Hematopoietic multipotent progenitor cell treated with erythropoietin and hydrocortisone succinate and interleukin-3 and kit ligand, for 15 days (in vitro differentiated cells): ENCODE measurements at regions not wholly inside any gene's neighbourhood (a gene's known extent, or its start where the extent isn't known, plus 50 kb on each side); places are given as distances from the start of the nearest gene placed in this dataset.

Experiments
- DNase-seq: peaks from one replicate; pipeline ENCODE4 v3.0.0-alpha.2; 2015; ENCODE audit warnings: low spot score

GRCh38 chr1:229093238-229093540 is 177.7 kb upstream of the RAB4A start:
- no peak for DNase-seq

DNA sequence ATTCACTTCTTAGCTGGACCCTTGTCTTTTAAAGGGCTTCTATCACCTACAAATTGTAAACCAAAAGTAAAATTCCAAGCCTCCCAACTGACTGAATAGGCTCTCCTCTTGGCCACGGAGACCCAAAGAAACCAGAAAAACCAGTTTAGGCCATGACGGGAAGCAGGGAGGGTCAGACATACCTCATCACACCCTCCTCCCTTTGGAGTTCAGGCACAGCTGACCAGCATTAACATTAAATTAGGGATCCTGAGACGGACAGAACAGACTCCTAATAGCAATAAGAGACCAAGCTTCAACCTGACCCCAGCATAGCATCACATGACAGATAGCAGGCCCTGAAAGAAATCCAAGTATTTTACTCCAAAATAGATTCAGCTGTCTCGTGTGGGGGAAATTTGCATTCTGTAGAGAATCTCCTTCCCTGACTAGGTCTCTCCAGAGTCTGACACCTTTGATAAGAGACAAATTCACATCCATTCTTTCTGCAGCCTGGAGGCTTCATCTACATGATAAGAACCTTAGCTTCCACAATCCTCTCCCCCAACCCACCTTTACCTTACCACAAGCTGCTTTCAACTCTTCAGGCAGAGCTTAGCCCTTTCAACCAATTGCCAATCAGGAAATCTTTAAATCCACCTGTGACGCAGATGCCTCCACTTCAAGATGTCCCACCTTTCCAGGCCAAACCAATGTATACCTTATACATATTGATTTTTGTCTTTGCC is 177.1 kb upstream of the RAB4A start:
- DNase-seq, result no peak

DNA sequence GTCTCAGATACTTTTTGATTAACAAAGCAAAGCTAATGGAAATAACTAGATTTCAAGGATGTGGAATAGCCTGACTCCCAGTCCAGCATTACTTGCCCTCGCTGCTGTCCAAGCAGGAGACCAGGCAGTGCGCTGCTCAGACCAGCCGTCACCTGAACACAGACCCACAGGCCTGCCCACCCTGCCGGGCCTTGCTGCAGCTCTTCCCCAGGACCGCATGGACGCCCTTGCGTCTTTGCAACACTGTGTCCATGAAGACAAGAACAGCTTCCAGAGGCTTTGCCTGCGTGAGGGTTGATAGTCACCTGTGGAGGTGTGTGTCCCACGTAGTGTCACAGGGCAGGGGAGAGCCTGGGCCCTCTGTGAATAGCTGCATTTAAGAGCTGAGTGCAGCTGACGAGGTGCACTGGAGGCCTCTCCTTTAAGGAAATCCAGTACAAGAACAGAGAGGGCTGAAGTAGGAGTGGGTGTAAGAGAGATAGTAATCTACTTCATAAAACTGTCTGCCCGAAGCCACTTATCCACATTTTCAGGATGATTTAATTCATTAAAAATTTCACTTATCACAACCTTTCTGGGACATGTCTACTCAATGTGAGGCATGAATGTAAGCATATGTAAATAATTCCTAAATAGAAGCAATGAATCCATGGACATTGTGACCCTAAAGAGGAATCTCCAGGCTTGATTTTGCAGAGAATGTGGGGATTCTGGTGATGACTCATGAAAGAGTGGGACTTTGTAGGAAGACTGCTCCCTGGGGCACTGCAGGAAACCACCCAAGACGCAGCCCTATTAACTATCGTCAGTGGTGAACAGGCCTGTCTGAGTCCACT is 176.2 kb upstream of the RAB4A start:
- no peak for DNase-seq

DNA sequence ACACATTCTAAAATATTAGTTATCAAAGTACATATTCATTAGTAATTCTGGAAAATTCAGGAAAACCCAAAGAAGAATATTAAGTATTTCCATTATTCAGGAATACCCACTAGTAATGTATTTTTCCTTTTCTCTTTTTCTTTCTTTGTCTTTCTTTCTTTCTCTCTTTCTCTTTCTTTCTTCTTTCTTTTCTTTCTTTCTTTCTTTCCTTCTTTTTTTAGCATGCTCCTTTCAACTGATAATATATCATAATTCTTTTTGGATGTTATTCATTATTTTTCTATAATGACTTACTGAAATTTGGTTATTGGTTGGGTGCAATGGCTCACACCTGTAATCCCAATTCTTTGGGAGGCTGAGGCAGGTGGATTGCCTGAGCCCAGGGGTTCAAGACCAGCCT is 175.6 kb upstream of the RAB4A start:
- no peak for DNase-seq

DNA sequence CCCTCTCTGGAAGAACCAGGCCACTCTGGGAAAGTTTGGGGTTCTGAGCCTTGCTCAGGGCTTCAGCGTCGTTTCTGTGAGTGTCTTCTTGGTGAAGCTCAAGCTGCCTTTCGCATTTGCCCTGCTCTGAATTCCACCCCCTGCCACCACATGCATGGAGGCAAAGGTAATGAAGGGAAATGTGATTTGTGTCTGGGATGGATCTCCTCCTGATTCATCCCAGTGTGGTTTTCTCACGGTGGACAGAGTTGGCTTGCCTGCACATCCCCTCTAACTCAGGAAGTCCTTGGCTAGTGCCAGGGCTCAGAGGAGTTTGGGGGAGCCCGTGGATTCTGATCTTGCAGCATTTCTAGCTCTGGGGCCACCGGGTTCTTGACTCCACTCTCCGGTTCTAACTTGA is 173.6 kb upstream of the RAB4A start:
- no peak for DNase-seq

DNA sequence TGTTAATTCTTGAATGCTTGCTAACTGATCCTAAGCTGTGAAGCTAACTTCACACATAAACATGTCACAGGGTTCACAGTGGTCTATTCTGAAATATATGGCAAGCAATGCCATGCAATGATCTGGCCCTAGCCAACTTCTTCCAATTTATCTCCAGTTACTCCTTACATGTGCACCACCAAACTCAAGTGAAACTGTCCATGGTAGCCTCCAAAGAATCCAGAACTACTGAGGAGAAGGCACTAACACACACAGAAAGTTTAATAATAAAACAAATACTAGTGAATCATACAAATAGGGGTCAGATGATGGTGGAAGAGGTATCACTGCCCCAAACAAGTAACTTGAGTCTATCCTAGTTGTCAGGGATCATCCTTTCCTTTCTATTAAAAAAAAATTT is 172.6 kb upstream of the RAB4A start:
- no peak for DNase-seq

GRCh38 chr1:229098903-229099578 is 171.9 kb upstream of the RAB4A start:
- no peak for DNase-seq

DNA sequence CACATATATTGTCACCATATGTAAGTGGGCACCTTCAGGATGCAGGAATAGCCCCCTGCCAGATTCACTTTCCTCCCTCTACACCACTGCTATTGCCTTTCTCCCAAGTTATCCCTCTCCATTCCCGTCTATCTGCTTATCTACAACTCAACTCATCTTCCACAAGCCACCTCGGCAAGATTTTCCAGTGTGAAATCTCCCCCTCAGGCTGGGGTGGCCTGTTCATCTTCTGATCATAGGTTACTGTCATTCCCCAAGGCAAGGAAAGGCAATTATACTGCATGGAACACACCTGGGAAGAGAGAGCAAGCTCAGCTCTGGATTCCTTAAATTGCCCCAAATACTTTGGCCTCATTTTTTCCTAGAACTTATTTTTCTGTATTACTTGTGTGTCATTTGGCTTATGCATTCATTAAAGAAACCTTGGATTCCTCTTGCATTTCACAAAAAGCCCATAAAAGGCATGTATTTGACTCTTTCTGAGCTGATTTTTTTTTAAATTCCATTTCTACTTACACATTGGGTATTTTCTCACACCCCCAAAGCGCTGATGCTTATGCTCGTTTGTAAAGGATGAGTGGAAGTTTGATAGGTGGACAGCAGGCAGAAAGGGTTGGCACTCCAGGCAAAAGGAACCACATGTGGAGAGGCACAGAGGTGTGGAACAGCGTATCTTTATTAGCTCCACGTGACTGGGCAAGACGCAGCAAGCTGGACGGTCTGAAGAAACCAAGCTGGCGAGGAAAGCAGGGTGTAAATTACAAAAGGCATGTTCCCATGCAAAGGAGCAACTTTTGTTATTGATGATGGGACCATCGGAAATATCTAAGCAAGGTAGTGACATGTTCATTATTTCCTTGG is 169.7 kb upstream of the RAB4A start:
- DNase-seq, result no peak

- DNase-seq, result no peak
Measured at GRCh38 chr1:229102741-229103391, 168.0 kb upstream of the RAB4A start.

DNA sequence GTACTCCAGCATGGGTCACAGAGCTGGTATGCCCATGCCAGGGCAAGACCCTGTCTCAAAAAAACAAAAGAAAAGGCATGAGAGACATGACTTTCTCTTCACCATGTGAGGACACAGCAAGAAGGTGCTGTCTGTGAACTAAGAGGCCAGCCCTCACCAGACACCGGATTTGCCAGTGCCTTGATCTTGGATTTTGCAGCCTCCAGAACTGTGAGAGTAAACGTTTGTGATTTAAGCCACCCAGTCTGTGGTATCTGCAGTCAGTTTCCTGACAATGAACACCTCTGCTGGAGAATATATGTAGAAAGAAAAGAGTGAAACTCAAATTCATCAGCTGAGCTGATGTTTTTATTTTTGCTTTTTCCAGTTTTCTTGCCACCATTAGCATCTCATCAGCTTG is 166.3 kb upstream of the RAB4A start:
- no peak for DNase-seq

- no peak for DNase-seq
Measured at GRCh38 chr1:229105109-229105508, 165.8 kb upstream of the RAB4A start.

DNA sequence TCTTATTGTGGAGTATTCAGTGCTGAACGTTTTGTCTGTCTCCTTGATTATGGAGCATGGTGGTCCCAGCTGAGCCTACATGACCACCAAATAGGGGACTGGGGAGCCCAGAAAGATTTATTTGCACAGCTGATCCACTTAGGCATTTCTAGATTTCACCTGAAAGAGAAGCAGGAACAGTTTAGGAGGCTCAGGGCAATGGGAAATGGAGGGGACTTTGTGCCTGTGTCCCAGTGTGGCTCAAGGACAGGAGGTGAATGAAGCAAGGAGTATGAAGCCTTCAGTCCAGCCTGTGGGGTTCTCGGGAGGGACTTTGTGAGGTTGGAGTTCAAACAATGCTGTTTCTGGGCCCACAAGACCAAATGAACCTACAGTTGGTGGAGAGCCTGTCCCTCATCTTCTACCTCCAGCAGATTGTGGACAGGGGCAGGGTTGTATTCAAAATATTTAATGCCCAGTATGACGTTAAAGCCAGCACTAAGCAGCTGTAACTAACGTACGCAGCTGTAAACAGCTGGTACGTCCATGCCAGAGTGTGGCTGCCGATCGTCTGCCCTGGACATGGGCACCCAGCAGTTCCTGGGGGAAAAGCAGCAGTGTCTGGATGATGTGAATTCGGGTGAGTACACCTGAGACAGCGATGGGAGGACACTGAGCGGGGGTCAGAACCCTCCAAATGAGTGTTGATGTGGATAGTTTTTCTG is 164.9 kb upstream of the RAB4A start:
- DNase-seq, result no peak

- no peak for DNase-seq
Measured at GRCh38 chr1:229106526-229107125, 164.3 kb upstream of the RAB4A start.

GRCh38 chr1:229107304-229107815 is 163.6 kb upstream of the RAB4A start:
- DNase-seq, result no peak

GRCh38 chr1:229107972-229108371 is 162.9 kb upstream of the RAB4A start:
- DNase-seq, result no peak

GRCh38 chr1:229108598-229109201 is 162.2 kb upstream of the RAB4A start:
- no peak for DNase-seq

DNA sequence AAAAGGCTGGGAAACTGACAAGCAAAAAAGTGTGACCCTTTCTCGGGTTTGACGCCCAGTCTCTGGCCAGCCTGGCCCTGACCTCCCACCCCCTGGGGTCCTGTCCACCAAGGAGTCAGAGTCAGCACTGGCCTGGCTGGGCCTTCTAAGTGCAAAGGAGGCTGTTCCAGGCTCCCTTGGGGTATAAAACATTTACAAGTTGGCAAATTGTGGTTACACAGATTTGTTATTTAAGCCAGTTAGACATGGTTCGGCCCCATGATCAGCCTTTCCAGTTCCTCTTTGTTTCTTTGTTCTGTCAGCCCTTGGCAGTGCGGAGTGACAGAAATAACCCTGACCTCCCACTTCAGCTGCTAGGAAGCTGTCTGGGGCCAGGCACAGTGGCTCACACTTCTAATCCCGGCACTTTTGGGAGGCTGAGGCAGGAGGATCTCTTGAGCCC is 161.6 kb upstream of the RAB4A start:
- DNase-seq, result no peak

DNA sequence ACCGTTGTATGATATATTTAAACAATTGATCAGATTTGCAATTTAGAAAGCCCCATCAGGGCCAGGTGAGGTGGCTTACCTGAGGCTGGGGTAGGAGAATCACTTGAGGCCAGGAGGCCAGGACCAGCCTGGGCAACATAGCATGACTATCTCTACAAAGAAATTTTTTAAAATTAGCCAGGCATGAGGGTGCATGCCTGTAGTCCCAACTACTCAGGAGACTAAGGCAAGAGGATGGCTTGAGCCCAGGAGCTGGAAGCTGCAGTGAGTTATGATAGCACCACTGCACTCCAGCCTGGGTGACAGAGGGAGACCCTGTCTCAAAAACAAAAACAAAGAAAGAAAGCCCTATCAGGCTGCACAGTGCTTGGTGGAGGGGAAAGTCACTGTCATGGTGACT is 159.9 kb upstream of the RAB4A start:
- DNase-seq, result no peak

DNA sequence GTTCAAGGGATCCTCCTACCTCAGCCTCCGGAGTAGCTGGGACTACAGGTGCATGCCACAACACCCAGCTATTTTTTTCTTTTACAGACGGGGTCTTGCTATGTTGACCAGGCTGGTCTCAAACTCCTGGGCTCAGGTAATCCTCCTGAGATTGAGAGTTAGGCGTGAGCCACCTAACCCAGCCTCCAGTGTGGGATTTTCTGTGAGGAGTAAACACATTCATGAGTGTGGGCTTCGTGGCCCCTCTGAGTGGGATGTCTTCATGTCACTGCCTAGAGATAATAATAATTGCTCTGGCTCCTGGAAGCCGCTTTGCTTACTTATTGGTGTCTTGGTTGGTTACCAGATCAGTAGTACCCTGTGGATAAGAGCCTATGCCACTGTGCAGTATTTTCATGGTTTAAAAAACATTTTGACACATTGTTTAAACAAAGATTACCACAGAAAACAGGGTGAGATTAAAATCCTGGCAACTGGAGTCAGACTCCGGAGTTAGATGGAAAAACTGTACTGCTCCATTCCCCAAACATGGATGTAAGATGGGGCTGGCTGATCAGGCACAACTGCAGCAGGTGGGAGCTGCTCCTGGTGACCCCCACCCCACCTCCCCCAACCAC is 159.1 kb upstream of the RAB4A start:
- no peak for DNase-seq
